UCSD-AML1 (cell line): ENCODE measurements at regions not wholly inside any gene's neighbourhood (a gene's known extent, or its start where the extent isn't known, plus 50 kb on each side); places are given as distances from the start of the nearest gene placed in this dataset.
"Not testable (repeated sequence)": the region's sequence is repeated elsewhere in the genome, so short reads cannot be mapped to it uniquely, and the experiment has no call there.

Experiments
- DNase-seq: peaks from one replicate; lab custom pipeline; 2025; ENCODE audit not compliant: unreplicated experiment; lab: John Stamatoyannopoulos, UW

GRCh38 chr17:83190601-83191387 lies 111.4 kb downstream of the METRNL start:
- DNase-seq = no peak

- DNase-seq = no peak
Measured at GRCh38 chr17:83191388-83192160, 112.2 kb downstream of the METRNL start.

DNA sequence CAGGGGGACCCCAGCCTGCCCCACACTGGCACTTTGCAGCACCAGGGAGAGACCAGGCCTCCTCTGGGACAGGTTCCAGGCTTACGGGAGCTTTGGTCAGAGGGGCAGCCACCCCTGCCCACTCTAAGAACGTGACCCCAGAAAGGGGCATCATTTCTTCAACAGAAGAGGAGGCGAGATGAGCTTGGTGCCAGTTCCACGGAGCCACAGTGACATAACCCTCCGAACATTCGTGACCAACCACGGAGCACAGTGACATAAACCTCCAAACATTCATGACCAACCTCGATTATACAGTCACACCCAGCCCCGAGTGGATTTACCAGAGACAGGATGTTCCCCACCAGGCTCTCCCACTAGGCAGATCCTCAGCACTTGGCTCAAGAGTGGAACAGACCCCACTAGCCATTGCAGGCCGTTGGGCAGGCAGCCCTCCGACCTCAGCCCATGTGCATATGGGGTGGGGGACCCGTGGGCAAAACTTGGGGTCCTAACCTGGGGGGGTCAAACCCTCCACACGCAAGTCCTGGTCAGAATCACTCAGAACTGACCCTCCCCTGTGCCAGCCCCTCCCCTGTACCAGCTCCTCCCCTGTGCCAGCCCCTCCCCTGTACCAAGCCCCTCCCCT lies 112.9 kb downstream of the METRNL start:
- DNase-seq = no peak

- DNase-seq = not testable (repeated sequence)
Measured at GRCh38 chr17:83192789-83193335, 113.5 kb downstream of the METRNL start.

- peak; percentile 42 for DNase-seq
Measured at GRCh38 chr17:83193336-83194185, 114.2 kb downstream of the METRNL start.

DNA sequence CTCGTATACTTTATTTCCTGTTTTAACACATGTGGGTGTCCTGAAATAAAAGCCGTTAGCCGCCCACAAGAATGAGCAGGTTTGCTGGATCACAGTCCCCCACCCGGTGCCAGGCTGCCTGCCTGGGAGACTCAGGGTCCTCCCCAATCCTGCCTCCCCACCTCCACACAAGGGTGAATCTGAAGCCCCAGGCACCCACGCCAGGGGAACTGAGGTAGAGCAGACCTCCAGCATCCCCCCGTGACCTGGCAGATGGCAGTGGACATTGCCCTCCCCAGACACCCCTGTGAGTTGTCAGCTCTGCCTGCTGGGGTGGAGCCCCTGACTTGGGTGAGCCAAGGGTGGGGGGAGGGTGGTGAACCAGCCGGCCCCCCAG lies 114.8 kb downstream of the METRNL start:
- DNase-seq = no peak

- no peak for DNase-seq
Measured at GRCh38 chr17:83194761-83195329, 115.4 kb downstream of the METRNL start.

GRCh38 chr17:83195330-83196023 lies 116.1 kb downstream of the METRNL start:
- DNase-seq = no peak

GRCh38 chr17:83196024-83196365 lies 116.6 kb downstream of the METRNL start:
- DNase-seq = no peak

DNA sequence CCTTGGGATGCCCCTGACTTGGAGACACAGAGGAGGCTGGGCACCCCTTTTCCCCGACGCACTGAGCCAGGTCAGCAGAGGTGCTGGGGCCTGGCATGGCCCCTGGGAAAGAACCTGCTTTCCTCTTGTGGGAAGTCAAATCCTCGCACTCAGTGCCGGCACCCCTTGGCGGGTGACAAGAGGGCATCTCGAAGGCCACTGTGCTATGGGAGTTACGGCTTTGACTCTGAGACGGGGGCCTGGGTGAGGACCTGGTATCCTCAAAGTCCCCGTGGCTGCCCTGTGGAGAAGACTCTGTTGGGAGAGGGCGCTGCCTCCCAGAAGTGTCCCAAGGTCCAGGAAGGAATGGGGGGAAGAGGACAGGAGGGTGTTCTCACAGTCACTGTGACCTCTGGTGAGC lies 117.0 kb downstream of the METRNL start:
- DNase-seq = no peak

GRCh38 chr17:83196973-83197880 lies 117.8 kb downstream of the METRNL start:
- no peak for DNase-seq

GRCh38 chr17:83198366-83199341 lies 119.2 kb downstream of the METRNL start:
- no peak for DNase-seq

- peak; percentile 57 for DNase-seq
Measured at GRCh38 chr17:83199500-83200201, 120.2 kb downstream of the METRNL start.

GRCh38 chr17:83200231-83200699 lies 120.9 kb downstream of the METRNL start:
- DNase-seq = peak; percentile 55

DNA sequence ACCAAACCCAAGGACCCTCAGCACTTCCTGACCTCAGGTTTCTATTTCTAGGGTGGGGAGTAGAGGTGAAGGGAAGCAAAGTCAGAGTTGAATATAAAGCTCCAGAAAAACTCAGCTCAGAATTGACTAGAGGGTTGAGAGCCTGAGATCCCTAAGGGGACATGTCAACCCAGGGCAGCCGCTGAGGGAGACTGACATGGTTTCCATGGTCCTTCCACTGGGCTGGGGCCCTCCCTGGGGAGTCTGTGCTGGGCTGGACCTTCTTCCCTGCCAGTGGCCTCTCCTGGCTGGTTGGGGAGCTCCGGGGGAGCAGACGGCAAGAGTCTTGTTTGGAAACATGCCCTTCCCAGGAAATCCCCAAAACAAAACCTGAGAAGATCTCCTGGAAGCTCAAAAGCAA lies 121.3 kb downstream of the METRNL start:
- no peak for DNase-seq

DNA sequence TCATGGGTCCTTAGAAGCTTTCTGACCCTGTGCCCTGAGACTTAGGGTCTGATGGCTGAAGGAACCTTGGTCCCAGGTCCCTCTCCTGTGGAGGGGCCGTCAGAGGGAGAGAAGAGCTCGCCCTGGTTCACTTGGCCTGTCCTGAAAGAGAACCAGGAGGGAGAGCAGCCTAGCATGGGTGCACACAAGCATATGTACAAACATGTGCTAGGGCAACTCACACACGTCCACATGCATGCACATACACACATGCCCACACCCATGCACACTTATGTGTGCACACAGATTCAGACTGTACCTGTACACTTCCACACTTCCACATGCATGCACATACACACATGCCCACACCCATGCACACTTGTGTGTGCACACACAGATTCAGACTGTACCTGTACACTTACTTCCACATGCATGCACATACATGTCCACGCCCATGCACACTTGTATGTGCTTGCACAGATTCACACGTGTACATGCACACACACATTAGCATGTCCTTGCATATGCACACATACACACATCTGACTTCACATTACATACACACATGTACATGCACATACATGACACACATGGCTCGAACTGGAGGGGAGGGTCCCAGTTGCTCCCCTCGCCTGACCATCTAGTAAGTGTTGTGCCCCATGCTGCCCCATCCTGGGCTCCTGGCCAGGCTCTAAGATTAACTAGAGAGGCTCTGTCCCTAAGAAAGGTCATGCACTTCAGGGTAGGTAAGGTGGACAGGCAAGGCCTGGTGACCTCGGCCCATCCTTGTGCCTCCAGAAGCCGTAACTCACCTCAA lies 122.0 kb downstream of the METRNL start:
- DNase-seq = no peak
